KMS-11 (cell line): ENCODE measurements at regions not wholly inside any gene's neighbourhood (a gene's known extent, or its start where the extent isn't known, plus 50 kb on each side); places are given as distances from the start of the nearest gene placed in this dataset.

Experiments
- H2AFZ ChIP-seq: fragments of 200-600 bp; sonication (generic); 2 replicates; pipeline ENCODE4 v1.6.1; 2016; ENCODE audit warnings: antibody characterized with exemption, mixed run types, low read depth
- H3K27ac ChIP-seq: fragments of 200-600 bp; sonication (generic); 2 replicates; pipeline ENCODE4 v1.6.1; 2016; ENCODE audit warnings: mild to moderate bottlenecking, mixed run types
- H3K27me3 ChIP-seq: fragments of 200-600 bp; sonication (generic); 2 replicates; pipeline ENCODE4 v1.6.1; 2017; ENCODE audit warnings: mild to moderate bottlenecking, low read depth, mixed run types, moderate library complexity; ENCODE audit not compliant: insufficient read depth
- H3K36me3 ChIP-seq: fragments of 200-600 bp; sonication (generic); 2 replicates; pipeline ENCODE4 v1.6.1; 2017; ENCODE audit warnings: mild to moderate bottlenecking, mixed run types; ENCODE audit not compliant: insufficient read depth
- H3K4me1 ChIP-seq: fragments of 200-600 bp; sonication (generic); 2 replicates; pipeline ENCODE4 v1.6.1; 2016; ENCODE audit warnings: mild to moderate bottlenecking, low read depth, mixed run types; ENCODE audit not compliant: poor library complexity, severe bottlenecking
- H3K4me2 ChIP-seq: fragments of 200-600 bp; sonication (generic); 2 replicates; pipeline ENCODE4 v1.7.0; 2016; ENCODE audit warnings: mild to moderate bottlenecking, mixed run types
- H3K4me3 ChIP-seq: fragments of 200-600 bp; sonication (generic); IDR thresholded peaks from 2 replicates; pipeline ENCODE4 v1.6.1; 2017; ENCODE audit warnings: low read depth, low read length, mixed read lengths; ENCODE audit not compliant: insufficient read depth
- H3K79me2 ChIP-seq: fragments of 200-600 bp; sonication (generic); 2 replicates; pipeline ENCODE4 v1.6.1; 2016; ENCODE audit warnings: low read depth, mixed run types; ENCODE audit not compliant: insufficient read depth
- H3K9ac ChIP-seq: fragments of 200-600 bp; sonication (generic); 2 replicates; pipeline ENCODE4 v1.6.1; 2016; ENCODE audit warnings: mild to moderate bottlenecking, mixed run types
- H4K20me1 ChIP-seq: fragments of 200-600 bp; sonication (generic); 2 replicates; pipeline ENCODE4 v1.6.1; 2016; ENCODE audit warnings: mild to moderate bottlenecking, mixed run types; ENCODE audit not compliant: insufficient read depth
- TF ChIP-seq, protein P1 (sequence below): fragments of 200-600 bp; sonication (generic); conservative IDR thresholded peaks from 2 replicates; pipeline ENCODE4 v1.6.1; 2017; ENCODE audit warnings: low read depth, mild to moderate bottlenecking, antibody characterized with exemption, low read length, moderate library complexity, mixed read lengths

- no peak overlapping the region for H2AFZ ChIP-seq
- no peak overlapping the region for H3K4me2 ChIP-seq
- no peak overlapping the region for H3K9ac ChIP-seq
- no peaks in the 10 kb centered on the region for H3K27me3 ChIP-seq
- H3K27ac ChIP-seq: no peak overlapping the region
- no peaks in the 10 kb centered on the region for H4K20me1 ChIP-seq
- H3K4me1 ChIP-seq: peaks cover 18% of the 10 kb centered on the region
- H3K79me2 ChIP-seq: no peaks in the 10 kb centered on the region
- TF ChIP-seq, protein P1, sequence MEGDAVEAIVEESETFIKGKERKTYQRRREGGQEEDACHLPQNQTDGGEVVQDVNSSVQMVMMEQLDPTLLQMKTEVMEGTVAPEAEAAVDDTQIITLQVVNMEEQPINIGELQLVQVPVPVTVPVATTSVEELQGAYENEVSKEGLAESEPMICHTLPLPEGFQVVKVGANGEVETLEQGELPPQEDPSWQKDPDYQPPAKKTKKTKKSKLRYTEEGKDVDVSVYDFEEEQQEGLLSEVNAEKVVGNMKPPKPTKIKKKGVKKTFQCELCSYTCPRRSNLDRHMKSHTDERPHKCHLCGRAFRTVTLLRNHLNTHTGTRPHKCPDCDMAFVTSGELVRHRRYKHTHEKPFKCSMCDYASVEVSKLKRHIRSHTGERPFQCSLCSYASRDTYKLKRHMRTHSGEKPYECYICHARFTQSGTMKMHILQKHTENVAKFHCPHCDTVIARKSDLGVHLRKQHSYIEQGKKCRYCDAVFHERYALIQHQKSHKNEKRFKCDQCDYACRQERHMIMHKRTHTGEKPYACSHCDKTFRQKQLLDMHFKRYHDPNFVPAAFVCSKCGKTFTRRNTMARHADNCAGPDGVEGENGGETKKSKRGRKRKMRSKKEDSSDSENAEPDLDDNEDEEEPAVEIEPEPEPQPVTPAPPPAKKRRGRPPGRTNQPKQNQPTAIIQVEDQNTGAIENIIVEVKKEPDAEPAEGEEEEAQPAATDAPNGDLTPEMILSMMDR: peak; percentile 47; the same call in 1 of the 2 replicates
- H3K4me3 ChIP-seq: no peak overlapping the region
- no peaks in the 10 kb centered on the region for H3K36me3 ChIP-seq
Measured at GRCh38 chr2:176817061-176817565, 395.5 kb upstream of the HNRNPA3 start.

DNA sequence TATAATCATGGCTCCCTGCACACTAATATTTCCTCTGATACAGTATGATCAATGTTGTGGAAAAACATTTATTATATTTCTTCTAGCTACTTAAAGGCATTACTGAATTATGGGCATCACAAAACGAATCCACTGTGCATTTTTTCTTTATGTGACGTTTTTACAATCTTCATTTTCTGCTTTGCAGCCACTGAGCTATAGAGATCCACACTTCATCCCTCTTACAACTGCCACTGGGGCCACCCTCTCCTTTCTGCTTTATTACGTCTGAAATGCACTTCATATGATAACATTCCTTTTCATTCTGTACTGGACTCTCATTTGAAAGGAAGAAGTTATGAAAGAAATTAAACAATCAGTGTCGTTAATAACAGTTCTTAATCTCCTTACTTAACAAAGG lies 394.5 kb upstream of the HNRNPA3 start:
- Histone ChIP-seq H3K4me1 (peaks cover 18% of the 10 kb centered on the region), H3K9ac (no peak overlapping the region), H2AFZ (no peak overlapping the region), H4K20me1 (no peaks in the 10 kb centered on the region), H3K79me2 (no peaks in the 10 kb centered on the region), H3K27ac (no peak overlapping the region), H3K36me3 (no peaks in the 10 kb centered on the region), H3K27me3 (no peaks in the 10 kb centered on the region), H3K4me3 (no peak overlapping the region), H3K4me2 (no peak overlapping the region)
- TF ChIP-seq, protein P1: no peak

GRCh38 chr2:176818617-176819016 lies 394.0 kb upstream of the HNRNPA3 start:
- no peak overlapping the region for H3K9ac ChIP-seq
- no peak overlapping the region for H3K4me2 ChIP-seq

GRCh38 chr2:176819306-176819705 lies 393.3 kb upstream of the HNRNPA3 start:
- Histone ChIP-seq H3K4me2 (no peak overlapping the region), H3K27ac (no peak overlapping the region), H4K20me1 (no peaks in the 10 kb centered on the region), H3K9ac (no peak overlapping the region), H3K36me3 (no peaks in the 10 kb centered on the region), H3K4me1 (peaks cover 17% of the 10 kb centered on the region), H2AFZ (no peak overlapping the region), H3K27me3 (no peaks in the 10 kb centered on the region), H3K4me3 (no peak overlapping the region), H3K79me2 (no peaks in the 10 kb centered on the region)
- TF ChIP-seq, protein P1: no peak

More at GRCh38 chr2:176818617-176819016, 394.0 kb upstream of the HNRNPA3 start:
- TF ChIP-seq, protein P1: no peak
- Histone ChIP-seq H3K27ac (no peak overlapping the region), H3K36me3 (no peaks in the 10 kb centered on the region), H3K4me1 (peaks cover 18% of the 10 kb centered on the region), H3K27me3 (no peaks in the 10 kb centered on the region), H2AFZ (no peak overlapping the region), H3K79me2 (no peaks in the 10 kb centered on the region), H3K4me3 (no peak overlapping the region), H4K20me1 (no peaks in the 10 kb centered on the region)
